Adrenal gland (tissue), 5 donors: ENCODE measurements at regions not wholly inside any gene's neighbourhood (a gene's known extent, or its start where the extent isn't known, plus 50 kb on each side); places are given as distances from the start of the nearest gene placed in this dataset.

Experiments
- CTCF ChIP-seq, 6 experiments: fragments of 450-650 bp in 4 of 6; fragments of 200-600 bp in 2 of 6; sonication (generic) in 1 of 6; IDR thresholded peaks; 1 replicate in 5 of 6; 2 replicates in 1 of 6; pipeline versions ENCODE4 v1.5.1 to v1.8.0; 2016 to 2021; ENCODE audit warnings: antibody characterized with exemption in 6 of 6, mild to moderate bottlenecking in 2 of 6, moderate library complexity in 1 of 6
- POLR2A ChIP-seq, 2 donors: fragments of 450-650 bp; IDR thresholded peaks; one replicate each; pipeline ENCODE4 v1.6.1; 2017; ENCODE audit warnings: antibody characterized with exemption in 2 of 2, mild to moderate bottlenecking in 2 of 2, moderate library complexity in 1 of 2
- donor health status: DM: no; HTN: no; CAD: no.

- TF ChIP-seq CTCF (IDR thresholded peaks at IDR 0.05) (no peak), POLR2A (IDR thresholded peaks at IDR 0.05) (no peak)
These were observed 77.9 kb upstream of the DAB2 start for GRCh38 chr5:39502704-39503103.
